ENCODE measurements at regions not wholly inside any gene's neighbourhood (a gene's known extent, or its start where the extent isn't known, plus 50 kb on each side); places are given as distances from the start of the nearest gene placed in this dataset.

GRCh38 chr14:48842785-48843184 lies 743.4 kb downstream of the RPS29 start:
- TF ChIP-seq FOXK2 (IDR thresholded peaks at IDR 0.05) = no peak
- TF ChIP-seq FOXA1 (IDR thresholded peaks at IDR 0.05) = no peak
- no peak for TF ChIP-seq L3MBTL2 (conservative IDR thresholded peaks at IDR 0.05)
- no peak for TF ChIP-seq FOXM1 (IDR thresholded peaks at IDR 0.05; ENCODE audit: borderline replicate concordance)
- no peak for TF ChIP-seq LEF1 (IDR thresholded peaks at IDR 0.05; ENCODE audit: borderline replicate concordance)
- TF ChIP-seq SUZ12 (IDR thresholded peaks at IDR 0.05) = no peak
- TF ChIP-seq SP1 (IDR thresholded peaks at IDR 0.05) = no peak
- TF ChIP-seq TARDBP (IDR thresholded peaks at IDR 0.05) = no peak
- TF ChIP-seq PKNOX1 (IDR thresholded peaks at IDR 0.05) = no peak
- TF ChIP-seq NFRKB (IDR thresholded peaks at IDR 0.05) = no peak
- no peak for TF ChIP-seq ZNF384 (IDR thresholded peaks at IDR 0.05)
- TF ChIP-seq BHLHE40 (IDR thresholded peaks at IDR 0.05; ENCODE audit: borderline replicate concordance) = no peak
- TF ChIP-seq ARNT (IDR thresholded peaks at IDR 0.05) = no peak

Measured in HEK293T (cell line).